GM18951 (cell line): ENCODE measurements at regions not wholly inside any gene's neighbourhood (a gene's known extent, or its start where the extent isn't known, plus 50 kb on each side); places are given as distances from the start of the nearest gene placed in this dataset.
"Not testable (repeated sequence)": the region's sequence is repeated elsewhere in the genome, so short reads cannot be mapped to it uniquely, and the experiment has no call there.

Source experiments
- POLR2A ChIP-seq: IDR thresholded peaks from 4 replicates; pipeline ENCODE4 v1.6.1; 2011; ENCODE audit warnings: mild to moderate bottlenecking; ENCODE audit not compliant: insufficient read length, insufficient read depth; ENCODE audit errors: extremely low read depth
- in situ Hi-C: fragments of 300-500 bp; cut with MboI; formaldehyde crosslinking; loops from one replicate; pipeline ENCODE4 v1.12.0; 2022; ENCODE audit warnings: low sequenced_read_pairs, mixed read lengths, inconsistent platforms; ENCODE audit not compliant: unreplicated experiment

GRCh38 chr9:108779551-108780325 is 76.0 kb downstream of the ACTL7B start:
- in situ Hi-C loops: no loop called here
- TF ChIP-seq POLR2A: no peak

DNA sequence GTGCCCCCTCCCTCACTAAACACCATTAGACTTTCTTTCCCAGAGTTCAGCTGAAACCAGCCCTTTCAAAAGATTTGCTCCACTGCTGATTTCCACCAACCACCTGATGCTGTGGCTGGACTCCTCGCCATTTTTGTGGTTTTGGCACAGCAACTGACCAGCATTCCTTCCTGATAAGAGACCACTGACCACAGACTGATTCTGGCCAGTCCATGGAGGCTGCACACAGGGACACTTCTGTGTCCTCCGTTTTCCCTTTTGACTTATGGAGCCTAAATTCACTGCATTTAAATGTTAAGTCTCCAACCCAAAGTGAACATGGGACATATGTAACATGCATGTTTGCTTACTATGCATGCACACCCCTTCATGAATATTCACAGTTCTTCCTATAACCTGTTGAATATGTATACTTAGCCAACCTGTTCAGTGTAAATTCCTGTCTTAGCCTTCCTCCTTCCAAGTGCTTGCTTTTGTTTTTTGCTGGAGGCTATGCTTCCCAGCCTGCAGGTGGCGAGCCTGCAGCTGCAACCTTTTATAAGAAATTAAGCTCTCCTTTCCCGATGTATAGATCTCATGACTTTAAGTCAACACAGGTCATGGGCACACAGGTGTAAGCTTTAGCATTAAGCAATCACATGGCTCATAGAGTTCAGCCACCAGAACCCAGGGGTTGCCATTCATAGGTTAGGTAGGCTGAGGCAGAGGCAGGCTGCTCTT is 78.7 kb downstream of the ACTL7B start:
- in situ Hi-C loops: no loop called here
- no peak for TF ChIP-seq POLR2A

DNA sequence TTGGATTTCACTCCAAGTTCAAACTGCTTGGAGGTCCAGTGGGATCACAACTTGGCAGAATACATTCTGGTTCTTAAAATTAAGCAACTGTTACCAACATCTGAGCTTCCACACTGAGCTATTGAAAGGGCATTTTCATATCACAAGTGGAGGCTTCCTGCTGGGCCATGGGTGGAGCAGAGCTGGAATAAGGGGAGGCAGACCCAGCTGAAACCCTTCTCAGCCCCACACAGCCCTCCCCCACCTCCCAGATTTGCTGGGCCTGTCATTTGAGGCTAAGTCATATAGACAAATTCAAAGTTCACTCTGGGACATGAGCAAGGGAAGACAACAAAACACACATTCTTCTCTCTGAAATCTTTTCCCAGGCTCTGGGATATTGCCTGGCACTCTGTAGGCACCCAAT is 79.9 kb downstream of the ACTL7B start:
- no peak for TF ChIP-seq POLR2A
- in situ Hi-C loops: no loop called here

DNA sequence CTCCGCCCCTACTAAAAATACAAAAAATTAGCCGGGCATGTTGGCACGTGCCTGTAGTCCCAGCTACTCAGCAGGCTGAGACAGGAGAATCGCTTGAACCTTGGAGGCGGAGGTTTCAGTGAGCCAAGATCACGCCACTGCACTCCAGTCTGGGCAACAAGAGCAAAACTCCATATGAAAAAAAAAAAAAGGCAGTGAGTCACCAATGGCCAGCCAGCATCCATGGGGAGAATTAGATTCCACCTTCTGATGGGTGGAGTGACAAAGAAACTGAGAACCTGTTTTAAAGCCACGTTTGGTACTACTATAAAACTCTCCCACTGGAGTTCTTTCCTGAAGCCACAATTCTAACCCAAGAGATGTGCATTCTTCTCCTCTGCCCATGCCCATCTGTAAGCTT is 81.7 kb downstream of the ACTL7B start:
- in situ Hi-C loops: not testable (repeated sequence)

DNA sequence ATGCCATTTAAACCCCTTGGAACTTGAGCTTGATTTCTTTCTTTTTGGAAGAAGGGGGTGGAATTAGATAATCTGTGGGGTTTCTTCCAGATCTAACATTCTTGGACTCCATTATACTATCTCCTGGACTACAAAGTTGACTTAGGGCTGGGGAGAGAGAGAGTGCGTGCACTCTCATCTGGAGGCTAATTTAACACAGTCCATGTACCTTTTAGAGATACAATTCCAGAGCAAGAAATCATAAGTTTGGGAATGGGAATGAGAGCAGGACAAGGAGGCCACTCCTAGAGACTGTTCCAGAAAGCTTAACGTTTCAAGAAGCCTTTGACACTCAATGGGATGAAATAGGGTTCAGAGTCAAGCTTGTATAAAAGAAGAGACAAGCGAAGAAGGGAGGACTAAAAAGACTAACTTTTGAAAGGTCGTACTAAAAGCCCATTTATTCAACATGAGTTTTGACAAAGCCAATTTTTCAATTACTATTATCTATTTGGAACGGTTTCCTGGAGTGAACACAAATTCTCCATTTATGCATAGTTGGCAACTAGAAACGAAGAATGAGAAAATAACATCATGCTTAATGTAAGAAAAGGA is 83.4 kb downstream of the ACTL7B start:
- TF ChIP-seq POLR2A: no peak
- in situ Hi-C loops: no loop called here

GRCh38 chr9:108768744-108769143 is 87.0 kb downstream of the ACTL7B start:
- in situ Hi-C loops: no loop called here

DNA sequence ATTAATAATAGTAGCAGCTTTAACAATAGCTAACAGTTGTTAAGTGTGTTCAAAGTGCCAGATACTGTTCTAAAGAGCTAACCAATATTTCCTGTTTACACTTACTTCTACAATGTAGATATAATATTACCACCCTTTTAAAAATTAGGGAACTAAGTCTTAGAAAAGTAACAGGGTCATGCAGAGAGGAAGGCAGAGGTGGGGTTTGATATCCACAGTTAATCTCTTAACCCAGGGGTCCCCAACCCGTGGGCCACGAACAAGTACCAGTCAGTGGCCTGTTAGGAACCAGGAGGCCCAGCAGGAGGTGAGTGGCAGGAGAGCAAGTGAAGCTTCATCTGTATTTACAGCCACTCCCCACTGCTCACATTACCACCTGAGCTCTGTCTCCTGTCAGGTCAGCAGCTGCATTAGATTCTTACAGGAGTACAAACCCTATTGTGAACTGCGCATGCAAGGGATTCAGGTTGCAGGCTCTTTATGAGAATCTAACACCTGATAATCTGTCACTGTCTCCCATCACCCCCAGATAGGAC is 89.1 kb downstream of the ACTL7B start:
- in situ Hi-C loops: no loop called here
- no peak for TF ChIP-seq POLR2A

More at GRCh38 chr9:108768744-108769143, 87.0 kb downstream of the ACTL7B start:
- TF ChIP-seq POLR2A: no peak

DNA sequence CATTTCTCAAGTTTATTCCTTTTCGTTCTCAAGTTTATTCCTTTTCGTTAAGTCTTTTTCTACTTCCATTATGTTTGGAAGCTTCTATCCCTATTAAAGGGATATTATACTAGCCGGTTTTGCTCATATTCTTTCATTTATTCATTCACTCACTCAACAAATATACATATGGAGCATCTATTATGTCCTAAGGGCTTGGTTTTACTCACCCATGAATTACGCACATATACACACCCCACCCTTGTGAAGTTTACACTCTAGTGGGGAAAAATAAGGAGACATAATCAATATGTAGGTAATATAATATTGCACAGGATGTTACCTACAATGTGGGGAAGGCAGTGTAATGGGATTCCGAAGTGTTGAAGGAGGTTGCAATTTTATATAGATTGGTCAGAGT is 90.5 kb downstream of the ACTL7B start:
- in situ Hi-C loops: no loop called here
- no peak for TF ChIP-seq POLR2A

- TF ChIP-seq POLR2A: no peak
- in situ Hi-C loops: no loop called here
Observed at GRCh38 chr9:108762348-108763055, 93.3 kb downstream of the ACTL7B start.

GRCh38 chr9:108761655-108762347 is 94.0 kb downstream of the ACTL7B start:
- no peak for TF ChIP-seq POLR2A
- in situ Hi-C loops: no loop called here

DNA sequence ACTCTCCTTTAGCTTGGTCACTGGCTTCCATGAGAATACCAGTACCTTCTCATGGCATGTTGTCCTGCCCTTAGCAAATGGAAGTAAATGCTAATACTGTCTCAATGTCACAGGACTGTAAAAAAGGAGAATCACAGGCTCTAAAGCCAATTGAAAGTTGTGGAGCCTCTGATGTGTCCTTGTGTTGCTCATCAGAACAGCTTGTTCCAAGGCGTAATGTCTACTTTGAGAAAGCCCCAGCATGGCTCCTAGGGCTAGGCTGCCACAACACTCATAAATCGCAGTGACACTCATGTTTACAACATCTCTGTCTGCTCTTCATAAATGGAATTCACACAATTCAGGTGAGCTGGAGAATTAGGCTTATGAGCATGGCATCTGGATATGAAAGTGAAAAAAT is 94.9 kb downstream of the ACTL7B start:
- in situ Hi-C loops: no loop called here

DNA sequence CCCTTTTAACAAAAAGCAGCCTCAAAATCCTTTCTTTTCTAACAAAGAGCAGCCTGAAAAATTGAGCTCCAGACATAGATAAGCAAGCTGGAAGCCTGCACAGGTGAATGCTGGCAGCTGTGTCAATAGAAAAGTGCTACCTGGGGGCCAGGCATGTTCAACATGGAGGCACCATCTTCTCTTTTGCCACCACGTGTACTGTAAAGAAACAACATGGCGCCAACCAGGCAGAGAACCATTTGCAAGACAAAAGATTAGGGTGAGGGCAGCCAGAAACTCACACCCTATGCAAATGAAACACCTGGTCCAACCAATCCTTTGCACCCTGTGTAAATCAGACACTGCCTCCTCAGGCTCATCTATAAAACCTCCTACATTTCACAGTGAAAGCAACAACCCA is 96.0 kb downstream of the ACTL7B start:
- TF ChIP-seq POLR2A: no peak
- in situ Hi-C loops: no loop called here

More for the DNA sequence above, 94.9 kb downstream of the ACTL7B start:
- TF ChIP-seq POLR2A: no peak
